HG03442 (cell line): ENCODE measurements at regions not wholly inside any gene's neighbourhood (a gene's known extent, or its start where the extent isn't known, plus 50 kb on each side); places are given as distances from the start of the nearest gene placed in this dataset.
"Not testable (repeated sequence)": the region's sequence is repeated elsewhere in the genome, so short reads cannot be mapped to it uniquely, and the experiment has no call there.

Source experiments
- ATAC-seq: cut with Tn5 transposase; IDR thresholded peaks from one replicate; pipeline ENCODE4 v1.9.1; 2021; ENCODE audit warnings: mild to moderate bottlenecking, moderate library complexity; ENCODE audit not compliant: unreplicated experiment

DNA sequence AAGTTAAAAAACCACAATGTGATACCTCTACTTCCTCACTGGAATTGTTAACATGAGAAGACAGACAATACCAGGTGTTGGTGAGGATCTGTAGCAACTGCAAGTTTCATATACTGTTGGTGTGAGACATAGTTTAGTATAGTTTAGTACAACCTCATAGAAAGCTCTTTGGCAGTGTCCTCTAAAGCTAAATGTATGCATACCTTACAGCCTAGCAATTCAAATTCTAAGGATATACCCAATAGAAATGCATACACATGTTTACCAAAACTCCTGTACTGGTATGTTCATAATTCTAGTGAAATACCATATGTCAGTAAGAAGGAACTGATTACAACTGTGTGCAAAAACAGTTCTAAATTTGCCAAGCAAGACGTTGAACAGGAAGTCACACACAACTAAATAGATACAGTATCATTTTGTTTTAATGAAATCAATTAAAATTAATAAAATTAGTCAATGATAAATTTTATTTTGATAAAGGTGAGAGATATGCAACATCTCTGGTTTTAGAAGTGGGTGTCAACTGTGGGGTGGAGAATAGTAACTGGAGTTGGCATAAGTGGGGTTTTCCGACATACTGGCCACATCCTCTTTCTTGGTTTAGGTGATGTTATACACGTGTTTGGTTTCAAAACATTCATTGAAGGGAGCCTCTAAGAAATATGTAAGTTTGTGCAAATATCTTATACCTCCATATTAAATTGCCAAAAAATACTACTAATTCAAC, 450.7 kb downstream of the PTPRC start:
- peak; percentile 95 for ATAC-seq

DNA sequence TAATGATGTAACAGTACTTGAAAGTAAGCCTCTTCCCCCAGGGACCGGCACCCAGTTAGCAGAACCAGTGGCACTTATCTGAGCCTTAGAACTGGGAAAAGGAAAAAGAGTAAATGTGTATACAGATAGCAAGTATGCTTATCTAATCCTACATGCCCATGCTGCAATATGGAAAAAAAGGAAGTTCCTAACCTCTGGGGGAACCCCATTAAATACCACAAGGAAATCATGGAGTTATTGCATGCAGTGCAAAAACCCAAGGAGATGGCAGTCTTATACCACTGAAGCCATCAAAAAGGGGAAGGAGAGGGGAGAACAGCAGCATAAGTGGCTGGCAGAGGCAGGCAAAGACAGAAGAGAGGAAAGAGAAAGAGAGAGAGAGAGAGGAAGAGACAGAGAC, 456.8 kb downstream of the PTPRC start:
- ATAC-seq = not testable (repeated sequence)

DNA sequence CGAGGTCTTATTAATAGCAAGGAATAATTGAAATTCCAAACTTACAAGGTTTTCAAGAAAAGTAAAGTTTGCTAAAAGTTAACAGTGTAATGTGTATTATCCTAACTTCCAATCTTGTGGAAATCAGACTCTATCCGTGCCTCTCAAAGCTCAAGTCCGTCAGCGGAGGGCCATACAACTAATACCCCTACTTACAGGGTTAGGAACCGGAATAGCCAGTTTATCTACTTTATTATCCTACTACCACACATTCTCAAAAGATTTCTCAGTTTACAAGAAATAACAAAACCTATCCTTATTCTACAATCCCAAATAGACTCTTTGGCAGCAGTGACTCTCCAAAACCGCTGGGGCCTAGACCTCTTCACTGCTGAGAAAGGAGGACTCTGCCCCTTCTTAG, 457.8 kb downstream of the PTPRC start:
- ATAC-seq = no peak

DNA sequence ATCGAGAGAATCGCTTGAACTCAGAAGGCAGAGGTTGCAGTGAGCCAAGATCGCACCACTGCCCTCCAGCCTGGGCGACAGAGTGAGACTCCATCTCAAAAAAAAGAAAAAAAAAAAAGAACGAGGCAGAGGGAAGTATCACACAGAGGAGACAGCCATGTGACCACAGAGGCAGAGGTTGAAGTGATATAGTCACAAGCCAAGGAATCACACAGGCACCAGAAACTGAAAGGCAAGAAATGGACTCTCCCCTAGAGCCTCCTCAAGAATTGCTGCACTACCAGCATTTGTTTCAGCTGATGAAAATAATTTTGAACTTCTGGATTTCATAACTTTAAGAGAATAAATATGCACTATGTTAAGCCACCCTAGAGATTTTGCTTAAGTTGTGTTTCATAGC, 459.6 kb downstream of the PTPRC start:
- ATAC-seq = no peak

DNA sequence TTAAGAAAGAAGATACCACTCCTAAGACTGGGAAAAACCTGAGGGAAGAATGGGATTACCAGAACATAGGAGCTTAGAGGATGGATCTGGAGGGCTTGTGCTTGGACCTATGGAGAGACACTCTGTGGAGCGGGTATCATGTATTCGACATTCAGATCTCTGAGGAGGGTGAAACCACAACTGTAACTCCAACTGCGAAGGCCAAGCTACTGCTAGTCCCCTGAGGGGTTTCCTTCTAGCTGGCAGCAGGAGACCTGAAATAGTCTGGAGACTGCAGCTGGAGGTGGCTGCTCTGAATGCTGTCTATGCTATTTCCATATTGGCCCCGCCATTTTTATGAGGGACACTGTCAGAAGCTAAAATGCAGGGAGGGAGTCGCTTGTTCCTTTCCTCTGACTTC, 462.3 kb downstream of the PTPRC start:
- no peak for ATAC-seq

DNA sequence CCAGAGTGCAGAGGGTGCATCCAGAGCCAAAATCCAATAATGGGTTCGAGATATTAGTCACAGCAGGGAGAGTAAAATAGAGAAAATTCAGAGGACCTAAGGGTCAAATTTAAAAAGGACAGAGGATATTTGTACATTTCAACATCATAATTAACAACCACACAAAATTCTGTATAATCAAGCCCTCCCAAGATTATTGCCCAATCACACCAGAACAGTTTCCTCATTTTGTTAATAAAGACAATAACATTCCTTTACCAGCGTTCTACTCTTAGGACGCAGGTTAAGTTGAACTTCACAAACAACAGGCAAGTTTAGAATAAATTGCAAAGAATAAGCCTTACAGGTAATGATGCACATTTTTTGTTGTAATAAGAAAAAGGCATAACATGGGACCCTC, 462.8 kb downstream of the PTPRC start:
- ATAC-seq = no peak

DNA sequence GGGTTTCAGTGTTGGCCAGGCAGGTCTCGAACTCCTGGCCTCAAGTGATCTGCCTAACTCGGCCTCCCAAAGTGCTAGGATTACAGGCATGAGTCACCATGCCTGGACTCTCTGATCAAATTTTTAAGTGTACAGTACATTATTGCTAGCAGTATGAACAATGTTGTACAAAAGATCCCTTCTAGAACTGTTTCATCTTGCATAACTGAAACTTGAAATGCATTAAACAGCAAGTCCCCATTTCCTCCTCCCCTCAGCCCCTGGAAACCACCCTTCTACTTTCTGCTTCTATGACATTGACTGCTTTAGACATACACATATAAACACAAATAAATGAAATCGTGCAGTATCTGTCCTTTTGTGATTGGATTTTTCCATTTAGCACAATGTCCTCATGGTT, 463.4 kb downstream of the PTPRC start:
- peak; percentile 79 for ATAC-seq

DNA sequence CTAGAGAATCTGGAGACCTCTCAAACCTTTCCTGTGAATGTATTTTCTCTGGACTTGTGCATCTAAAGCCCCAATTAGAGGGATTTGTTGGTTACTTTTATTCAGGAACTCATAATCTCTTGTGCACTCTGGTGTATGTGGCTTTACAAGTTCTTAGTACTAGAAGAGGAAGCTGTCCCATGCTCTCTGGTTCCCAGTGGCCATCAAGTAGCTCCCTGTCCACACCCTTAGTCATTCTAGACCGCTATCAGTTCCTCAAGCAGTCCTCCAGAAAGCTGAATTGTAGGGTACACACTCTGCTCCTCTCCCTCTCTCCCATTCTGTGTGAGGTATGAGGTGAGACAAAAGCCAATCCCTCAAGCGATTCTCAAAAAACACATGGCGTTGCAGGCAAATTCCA, 470.3 kb downstream of the PTPRC start:
- no peak for ATAC-seq

DNA sequence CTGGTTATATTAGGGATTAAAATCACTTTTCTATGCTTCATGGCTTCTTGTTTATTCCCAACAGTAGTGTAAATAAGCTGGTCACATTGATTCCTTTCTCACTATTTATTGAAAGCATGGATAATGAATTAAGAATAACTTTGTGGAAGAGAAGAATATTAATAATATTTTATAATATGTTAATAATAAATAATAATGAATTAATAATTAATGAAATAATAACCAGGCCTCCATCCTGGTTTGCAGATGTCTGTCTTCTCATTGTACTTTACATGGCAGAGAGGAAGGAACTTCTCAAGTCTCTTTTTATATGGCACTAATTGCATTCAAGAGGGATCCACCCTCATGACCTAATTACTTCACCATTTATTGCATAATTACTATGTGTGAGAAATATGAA, 473.5 kb downstream of the PTPRC start:
- no peak for ATAC-seq

DNA sequence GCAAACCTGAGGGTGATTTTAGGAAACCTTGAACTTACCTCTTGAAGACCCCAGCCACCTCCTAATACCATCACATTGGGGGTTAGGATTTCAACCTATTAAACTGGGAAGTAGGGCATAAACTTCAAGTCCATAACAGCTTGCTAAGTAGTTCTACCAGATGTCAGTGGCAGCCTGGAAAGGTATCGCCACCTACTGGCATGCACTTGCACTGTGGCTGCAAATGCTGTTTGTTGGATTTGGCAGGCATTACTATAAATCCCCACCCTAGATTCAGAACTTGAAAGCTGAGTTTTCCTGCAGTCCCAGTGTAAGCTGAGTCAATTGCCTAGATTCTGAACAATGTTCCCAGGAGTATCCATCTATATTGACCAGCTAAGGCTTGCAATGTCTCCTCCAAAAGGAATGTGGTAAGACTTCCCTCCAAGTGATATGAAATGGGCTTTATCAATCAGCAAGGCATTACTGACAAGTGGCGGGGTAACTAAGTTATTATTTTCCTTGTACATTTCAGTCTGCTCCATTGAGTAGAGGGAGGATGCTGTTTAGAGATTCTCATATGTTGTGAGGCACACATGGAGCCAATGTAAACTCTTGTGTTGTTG, 474.5 kb downstream of the PTPRC start:
- ATAC-seq = peak; percentile 61

DNA sequence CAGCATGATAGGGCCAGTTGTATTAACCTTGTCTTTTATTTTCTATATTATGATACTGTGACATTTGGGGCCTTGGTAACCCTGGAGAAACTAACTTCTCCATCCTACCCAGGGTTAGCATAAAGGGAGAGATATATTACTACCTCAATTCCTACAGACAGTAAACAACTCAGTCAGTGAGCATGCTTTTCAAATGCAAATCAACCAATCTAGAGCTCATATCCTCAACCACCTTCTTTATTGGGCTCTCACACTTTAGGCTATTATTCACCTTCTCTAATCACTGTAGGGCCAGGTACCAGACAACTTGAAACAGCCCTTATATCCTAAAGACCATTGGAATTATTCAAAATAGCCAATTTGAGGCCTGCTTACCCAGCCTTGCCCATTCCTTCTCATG, 477.6 kb downstream of the PTPRC start:
- ATAC-seq = no peak

DNA sequence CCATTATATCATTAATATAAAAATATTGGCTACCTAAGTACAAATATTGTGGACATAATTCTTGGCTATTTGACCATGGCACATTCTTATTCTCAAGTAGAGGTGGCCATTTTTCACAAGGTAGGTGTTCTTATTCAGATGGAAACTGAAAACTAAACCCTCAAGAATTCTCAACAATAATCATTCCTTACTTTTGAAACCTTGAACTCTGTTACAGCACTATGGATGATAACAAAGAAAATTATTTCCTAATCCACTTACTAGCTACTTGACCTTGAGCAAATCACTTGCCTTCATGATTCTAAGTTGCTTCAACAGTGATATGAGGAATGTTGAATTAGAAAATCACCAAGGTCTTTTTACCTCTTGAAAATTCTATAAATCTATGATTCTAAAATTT, 482.2 kb downstream of the PTPRC start:
- no peak for ATAC-seq

DNA sequence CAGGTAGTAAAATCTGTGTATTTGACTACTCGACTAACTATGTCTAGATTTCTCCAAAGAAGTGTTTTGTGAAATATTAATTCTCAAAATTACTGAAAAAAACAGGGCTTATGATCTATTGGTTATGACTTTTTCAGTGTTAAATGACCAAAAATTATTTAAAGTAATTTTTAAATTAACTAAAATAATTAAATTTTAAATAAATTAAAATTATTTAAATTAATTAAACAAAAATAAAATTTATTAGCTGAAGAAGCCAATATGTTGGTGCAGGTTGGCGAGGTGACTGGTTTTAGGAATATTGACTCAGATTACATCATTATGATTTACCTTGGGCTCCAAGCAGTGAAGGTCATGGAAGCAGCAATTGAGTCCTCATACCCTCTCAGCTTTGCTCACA, 483.2 kb downstream of the PTPRC start:
- ATAC-seq = no peak

DNA sequence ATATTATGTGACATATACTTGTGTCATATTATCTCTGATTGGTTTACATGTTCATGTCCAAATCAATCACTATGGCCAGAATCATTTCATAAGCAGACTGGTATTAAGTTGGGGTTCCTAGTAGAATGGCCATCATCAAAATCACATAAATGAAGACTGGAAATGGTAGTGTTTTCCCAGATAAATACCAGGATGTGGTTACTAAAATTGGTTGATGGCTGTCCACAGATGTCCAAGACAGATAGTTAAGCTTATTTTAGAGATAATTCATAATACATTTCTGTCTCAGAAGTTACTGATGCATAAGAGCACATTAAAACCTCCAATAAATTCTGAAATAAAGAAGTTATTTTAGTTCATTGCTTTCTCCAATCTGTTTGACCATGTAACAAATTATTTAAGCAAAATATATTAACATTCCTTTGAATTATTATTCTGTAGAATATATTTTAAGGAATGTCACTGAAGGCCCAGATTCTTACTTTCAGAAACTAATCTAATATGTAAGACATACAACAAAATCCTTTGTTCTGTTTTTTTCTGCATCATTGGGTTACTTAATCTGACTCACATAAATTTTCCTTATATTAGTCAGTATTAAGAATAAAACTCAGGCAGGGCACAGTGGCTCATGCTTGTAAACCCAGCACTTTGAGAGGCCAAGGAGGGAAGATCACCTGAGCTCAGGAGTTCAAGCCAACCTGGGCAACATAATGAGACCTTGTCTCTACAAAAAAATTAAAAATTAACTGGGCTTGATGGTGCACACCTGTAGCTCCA, 483.9 kb downstream of the PTPRC start:
- no peak for ATAC-seq

DNA sequence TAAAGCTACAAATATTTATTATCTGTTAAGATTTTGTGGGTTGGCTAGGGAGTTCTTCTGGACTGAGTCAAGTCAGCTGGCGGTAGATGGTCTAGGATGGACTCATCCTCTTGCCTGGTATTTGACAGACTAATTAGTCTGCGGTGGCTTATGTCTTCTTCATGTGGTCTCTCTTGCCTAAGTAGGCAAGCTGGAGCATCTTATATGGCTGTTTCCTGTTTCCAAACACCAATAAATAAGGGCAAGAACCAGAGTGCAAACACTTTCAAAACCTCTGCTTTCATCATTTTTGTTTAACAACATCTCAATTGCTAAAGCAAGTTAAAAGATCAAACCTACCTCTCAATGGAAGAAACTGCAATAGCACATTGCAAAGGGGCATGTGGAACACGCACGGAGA, 484.8 kb downstream of the PTPRC start:
- ATAC-seq = no peak

DNA sequence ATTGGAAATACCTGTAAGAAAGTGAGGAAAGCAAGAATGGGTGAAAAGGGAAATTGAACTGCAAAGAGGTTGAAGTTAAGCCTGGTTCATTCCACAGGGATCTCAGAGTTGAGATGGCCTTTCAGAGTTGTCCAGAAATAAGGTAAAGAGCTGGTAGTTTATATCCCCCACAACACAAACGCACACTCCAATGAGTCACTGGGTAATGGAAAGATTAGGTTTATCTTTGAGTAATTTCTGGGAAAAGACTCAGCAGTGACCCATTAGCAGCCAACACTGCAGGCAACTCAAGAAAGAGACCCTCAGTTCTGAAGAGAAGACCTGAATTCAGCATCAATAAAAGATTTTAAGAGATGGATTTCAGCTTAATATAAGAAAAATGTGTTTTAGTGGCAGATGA, 485.5 kb downstream of the PTPRC start:
- no peak for ATAC-seq

DNA sequence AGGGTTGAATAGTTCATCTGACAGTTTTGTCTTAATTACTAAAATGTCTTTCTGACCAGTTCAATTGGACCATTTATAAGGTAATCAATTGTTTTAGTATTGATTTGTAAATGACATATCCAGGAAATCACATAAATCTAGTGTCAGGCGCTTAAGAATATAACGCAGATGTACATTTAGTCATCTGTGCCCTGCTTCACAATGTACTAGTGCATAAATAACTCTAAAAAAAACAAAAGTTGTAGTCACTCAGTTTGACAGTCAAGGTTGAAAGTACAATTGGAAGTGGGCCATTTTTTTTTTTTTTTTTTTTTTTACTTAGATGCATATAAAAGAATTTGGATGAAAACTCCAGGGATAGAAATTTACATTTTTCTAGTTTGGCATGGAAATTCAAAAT, 490.4 kb downstream of the PTPRC start:
- no peak for ATAC-seq

DNA sequence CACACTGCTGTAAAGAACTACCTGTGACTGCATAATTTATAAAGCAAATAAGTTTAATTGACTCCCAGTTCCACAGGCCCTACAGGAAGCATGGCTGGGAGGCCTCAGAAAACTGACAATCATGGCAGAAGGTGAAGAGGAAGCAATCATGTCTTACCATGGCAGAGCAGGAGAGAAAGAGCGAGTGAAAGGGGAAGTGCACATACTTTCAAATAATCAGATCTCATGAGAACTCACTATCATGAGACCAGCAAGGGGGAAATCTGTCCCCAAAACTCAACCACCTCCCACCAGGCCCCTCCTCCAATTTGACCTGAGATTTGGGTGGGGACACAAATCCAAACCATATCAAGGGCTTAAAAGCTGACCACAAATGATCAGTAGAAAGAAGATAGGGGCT, 493.2 kb downstream of the PTPRC start:
- no peak for ATAC-seq

DNA sequence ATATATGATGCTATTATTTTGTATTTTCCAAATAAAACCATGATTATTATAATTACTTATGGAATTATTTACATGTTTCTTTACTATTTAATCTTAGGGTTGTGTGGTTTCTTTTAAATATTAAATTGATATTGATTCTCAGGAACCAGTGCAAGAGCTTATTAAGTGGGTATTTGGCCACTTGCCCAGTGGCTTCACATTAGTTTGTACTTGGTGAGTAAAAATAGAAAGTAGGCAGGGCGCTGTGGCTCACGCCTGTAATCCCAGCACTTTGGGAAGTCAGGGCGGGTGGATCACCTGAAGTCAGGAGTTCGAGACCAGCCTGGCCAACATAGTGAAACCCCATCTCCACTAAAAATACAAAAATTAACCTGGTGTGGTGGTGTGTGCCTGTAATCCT, 497.1 kb downstream of the PTPRC start:
- no peak for ATAC-seq

DNA sequence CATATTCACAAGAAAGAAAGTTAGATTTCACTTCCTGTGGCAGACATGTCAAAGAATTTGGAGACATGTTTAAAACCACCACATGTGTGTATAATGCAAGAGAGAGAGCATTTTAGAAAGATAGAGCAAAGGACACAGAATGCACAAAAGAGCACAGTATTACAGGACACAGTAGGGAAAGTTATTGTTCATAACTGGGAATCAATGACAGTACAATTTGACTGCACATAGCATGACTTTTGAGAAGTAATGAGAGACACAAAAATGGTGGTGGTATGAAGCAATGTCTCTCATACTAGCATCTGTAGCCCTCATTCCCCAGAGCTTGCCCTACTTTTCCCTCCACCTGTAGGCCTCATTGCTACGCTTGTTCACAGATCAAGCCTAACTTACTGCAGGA, 499.2 kb downstream of the PTPRC start:
- no peak for ATAC-seq

DNA sequence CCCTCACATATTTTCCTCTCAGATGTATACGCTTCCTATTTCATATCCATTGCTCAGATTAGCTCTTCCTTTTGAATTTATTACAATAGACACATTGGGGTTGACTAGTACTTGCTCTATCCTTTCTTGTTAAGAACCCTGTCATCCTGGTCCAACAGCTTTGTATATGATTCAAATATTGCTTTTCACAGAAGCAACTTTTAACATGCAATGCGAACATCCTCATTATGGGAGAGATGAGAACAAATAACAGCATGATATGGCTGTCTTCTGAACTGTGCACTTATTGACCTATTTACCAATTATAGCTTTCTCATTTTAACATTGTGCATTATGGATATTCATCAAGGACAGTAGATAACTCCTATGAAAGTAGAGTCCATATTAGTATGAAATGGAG, 510.8 kb downstream of the PTPRC start:
- no peak for ATAC-seq

DNA sequence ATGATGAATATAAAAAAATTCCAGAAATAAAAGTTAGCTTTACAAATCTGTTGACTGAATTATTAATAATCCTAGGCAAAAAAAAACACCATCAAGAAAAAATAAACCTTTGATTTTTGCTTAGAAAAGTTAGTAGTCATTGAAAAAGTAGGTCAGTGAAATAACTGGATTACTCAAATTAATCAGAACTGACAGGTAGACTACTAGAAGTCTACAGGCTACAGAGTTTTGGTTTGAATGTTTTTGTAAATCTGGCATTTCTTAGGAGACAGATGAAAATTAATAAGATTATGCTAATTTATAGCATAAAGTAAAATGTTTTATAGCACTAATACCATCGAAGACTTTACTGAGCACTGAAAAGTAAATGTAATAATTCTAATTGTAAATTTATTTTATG, 511.9 kb downstream of the PTPRC start:
- ATAC-seq = no peak
